ENCODE measurements at regions not wholly inside any gene's neighbourhood (a gene's known extent, or its start where the extent isn't known, plus 50 kb on each side); places are given as distances from the start of the nearest gene placed in this dataset.

GRCh38 chr20:60402189-60403058 lies 444.2 kb downstream of the CDH26 start:
- TF ChIP-seq KLF7 (tag by site-specific recombination; IDR thresholded peaks at IDR 0.05; ENCODE audit: borderline replicate concordance) (no peak), KLF17 (tag by site-specific recombination; IDR thresholded peaks at IDR 0.05) (no peak), TRIM28 (IDR thresholded peaks at IDR 0.05; ENCODE audit: borderline replicate concordance, low read length) (no peak), KLF10 (tag by site-specific recombination; IDR thresholded peaks at IDR 0.05) (no peak), ZNF133 (tag by site-specific recombination; IDR thresholded peaks at IDR 0.05) (no peak), ZNF658 (tag by site-specific recombination; IDR thresholded peaks at IDR 0.05) (no peak), ZNF521 (tag by site-specific recombination; IDR thresholded peaks at IDR 0.05) (no peak)

Measured in HEK293 (cell line).